ENCODE measurements at regions not wholly inside any gene's neighbourhood (a gene's known extent, or its start where the extent isn't known, plus 50 kb on each side); places are given as distances from the start of the nearest gene placed in this dataset.

- no peak for TF ChIP-seq CTCF (IDR thresholded peaks at IDR 0.05)
- no peak for TF ChIP-seq MAX (CRISPR knock-in tag; IDR thresholded peaks at IDR 0.05)
- TF ChIP-seq FOXP4 (CRISPR knock-in tag; IDR thresholded peaks at IDR 0.05): no peak
- TF ChIP-seq PREB (CRISPR knock-in tag; IDR thresholded peaks at IDR 0.05; ENCODE audit: borderline replicate concordance): no peak
- no peak for TF ChIP-seq FOXJ3 (CRISPR knock-in tag; IDR thresholded peaks at IDR 0.05; ENCODE audit: borderline replicate concordance)
- no peak for TF ChIP-seq USF2 (CRISPR knock-in tag; IDR thresholded peaks at IDR 0.05)
- no peak for TF ChIP-seq ZBTB43 (CRISPR knock-in tag; IDR thresholded peaks at IDR 0.05)
- no peak for TF ChIP-seq E2F5 (CRISPR knock-in tag; IDR thresholded peaks at IDR 0.05)
- TF ChIP-seq TCF7 (CRISPR knock-in tag; IDR thresholded peaks at IDR 0.05; ENCODE audit: low read depth): no peak
- no peak for TF ChIP-seq MYBL2 (CRISPR knock-in tag; IDR thresholded peaks at IDR 0.05)
- no peak for TF ChIP-seq E2F1 (CRISPR knock-in tag; IDR thresholded peaks at IDR 0.05)
- no peak for TF ChIP-seq JUN (CRISPR knock-in tag; IDR thresholded peaks at IDR 0.05)
- no peak for TF ChIP-seq HMGXB4 (CRISPR knock-in tag; IDR thresholded peaks at IDR 0.05)
Measured at GRCh38 chr20:50348096-50348495, 157.5 kb downstream of the CEBPB start.

Measured in WTC11 (cell line).